MCF 10A (cell line): ENCODE measurements at regions not wholly inside any gene's neighbourhood (a gene's known extent, or its start where the extent isn't known, plus 50 kb on each side); places are given as distances from the start of the nearest gene placed in this dataset.

Experiments used
- BruUV-seq: library from RNA; stranded (reverse); fragments of 400-500 nt; replicated peaks from 2 replicates; lab custom pipeline; 2021; lab: Mats Ljungman, UMichigan
- CTCF ChIA-PET: fragments of 300-600 bp; sonication (Branson Sonifier 250); formaldehyde crosslinking; extraction: SDS; loops from one replicate; lab custom pipeline; 2021; ENCODE audit warnings: antibody characterized with exemption, inconsistent platforms; lab: Yijun Ruan, JAX
- POLR2A ChIA-PET: fragments of 300-600, 350-650 bp; sonication (Branson Sonifier 250); formaldehyde crosslinking; extraction: SDS; loops from one replicate; lab custom pipeline; 2020; ENCODE audit warnings: antibody characterized with exemption, inconsistent platforms; lab: Yijun Ruan, JAX
- DNase-seq: peaks from one replicate; pipeline ENCODE4 v3.0.0-alpha.2; 2018; ENCODE audit not compliant: unreplicated experiment
- H3K27ac Mint-ChIP-seq: one replicate; pipeline ENCODE4 v1.8.0; 2022; ENCODE audit warnings: mild to moderate bottlenecking, low read depth, mixed read lengths; ENCODE audit not compliant: unreplicated experiment
- H3K27me3 Mint-ChIP-seq: one replicate; pipeline ENCODE4 v1.8.0; 2022; ENCODE audit warnings: mixed read lengths; ENCODE audit not compliant: insufficient read depth, unreplicated experiment
- H3K36me3 Mint-ChIP-seq: one replicate; pipeline ENCODE4 v1.8.0; 2022; ENCODE audit warnings: mild to moderate bottlenecking, moderate library complexity, mixed read lengths; ENCODE audit not compliant: insufficient read depth, unreplicated experiment
- H3K4me1 Mint-ChIP-seq: one replicate; pipeline ENCODE4 v1.8.0; 2022; ENCODE audit warnings: mixed read lengths; ENCODE audit not compliant: insufficient read depth, unreplicated experiment
- H3K4me3 Mint-ChIP-seq: one replicate; pipeline ENCODE4 v1.8.0; 2022; ENCODE audit warnings: mild to moderate bottlenecking, moderate library complexity, mixed read lengths; ENCODE audit not compliant: unreplicated experiment
- H3K9me3 Mint-ChIP-seq: one replicate; pipeline ENCODE4 v1.8.0; 2022; ENCODE audit warnings: mixed read lengths; ENCODE audit not compliant: unreplicated experiment
- intact Hi-C: fragments of 100-400 bp; cut with micrococcal nuclease; formaldehyde crosslinking; loops from 2 replicates; pipeline ENCODE4 v1.14.1; 2022
- TF ChIP-seq, protein P1 (sequence below): fragments of 200-600 bp; IDR thresholded peaks from one replicate; pipeline ENCODE4 v1.8.0; 2022; ENCODE audit warnings: antibody characterized with exemption, mild to moderate bottlenecking; ENCODE audit not compliant: unreplicated experiment

DNA sequence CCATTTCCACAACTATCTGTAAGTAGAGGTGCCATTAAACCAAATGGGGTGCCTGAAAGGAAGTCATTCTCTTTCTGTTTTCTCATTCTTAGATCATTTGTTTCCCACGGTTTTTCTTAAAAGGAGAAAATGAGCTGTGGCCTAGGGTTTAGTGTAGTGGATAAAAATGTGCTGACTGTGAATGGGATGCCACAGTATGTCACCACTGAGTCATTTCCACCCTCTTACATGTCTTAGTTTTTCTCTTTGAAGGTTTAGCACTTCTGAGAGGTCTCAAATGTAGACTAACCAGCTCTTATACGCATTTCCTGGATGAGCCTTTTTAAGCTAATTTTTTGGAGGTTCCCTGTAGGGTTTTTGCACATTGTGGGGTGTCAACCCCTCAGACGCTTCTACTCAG lies 244.5 kb upstream of the SPANXN1 start:
- H3K27me3 Mint-ChIP-seq, result no peaks in the 10 kb centered on the region
- H3K4me1 Mint-ChIP-seq, result peaks cover 1% of the 10 kb centered on the region
- intact Hi-C loops, result no loop called here
- H3K27ac Mint-ChIP-seq, result no peak overlapping the region
- POLR2A ChIA-PET, result interaction anchor here (0.8 kb wide), 1 partner anchor 9 kb away, joined by 4 read pairs; no protein-coding TSS in a partner anchor
- no TSS peak for BruUV-seq
- H3K4me3 Mint-ChIP-seq, result no peak overlapping the region
- no peaks in the 10 kb centered on the region for H3K36me3 Mint-ChIP-seq
- H3K9me3 Mint-ChIP-seq, result no peaks in the 10 kb centered on the region
- TF ChIP-seq, protein P1, sequence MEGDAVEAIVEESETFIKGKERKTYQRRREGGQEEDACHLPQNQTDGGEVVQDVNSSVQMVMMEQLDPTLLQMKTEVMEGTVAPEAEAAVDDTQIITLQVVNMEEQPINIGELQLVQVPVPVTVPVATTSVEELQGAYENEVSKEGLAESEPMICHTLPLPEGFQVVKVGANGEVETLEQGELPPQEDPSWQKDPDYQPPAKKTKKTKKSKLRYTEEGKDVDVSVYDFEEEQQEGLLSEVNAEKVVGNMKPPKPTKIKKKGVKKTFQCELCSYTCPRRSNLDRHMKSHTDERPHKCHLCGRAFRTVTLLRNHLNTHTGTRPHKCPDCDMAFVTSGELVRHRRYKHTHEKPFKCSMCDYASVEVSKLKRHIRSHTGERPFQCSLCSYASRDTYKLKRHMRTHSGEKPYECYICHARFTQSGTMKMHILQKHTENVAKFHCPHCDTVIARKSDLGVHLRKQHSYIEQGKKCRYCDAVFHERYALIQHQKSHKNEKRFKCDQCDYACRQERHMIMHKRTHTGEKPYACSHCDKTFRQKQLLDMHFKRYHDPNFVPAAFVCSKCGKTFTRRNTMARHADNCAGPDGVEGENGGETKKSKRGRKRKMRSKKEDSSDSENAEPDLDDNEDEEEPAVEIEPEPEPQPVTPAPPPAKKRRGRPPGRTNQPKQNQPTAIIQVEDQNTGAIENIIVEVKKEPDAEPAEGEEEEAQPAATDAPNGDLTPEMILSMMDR, result no peak
- CTCF ChIA-PET, result interaction anchor here (0.5 kb wide), 1 partner anchor 952 kb away, joined by 3 read pairs; no protein-coding TSS in a partner anchor
- peak; percentile 6 for DNase-seq

DNA sequence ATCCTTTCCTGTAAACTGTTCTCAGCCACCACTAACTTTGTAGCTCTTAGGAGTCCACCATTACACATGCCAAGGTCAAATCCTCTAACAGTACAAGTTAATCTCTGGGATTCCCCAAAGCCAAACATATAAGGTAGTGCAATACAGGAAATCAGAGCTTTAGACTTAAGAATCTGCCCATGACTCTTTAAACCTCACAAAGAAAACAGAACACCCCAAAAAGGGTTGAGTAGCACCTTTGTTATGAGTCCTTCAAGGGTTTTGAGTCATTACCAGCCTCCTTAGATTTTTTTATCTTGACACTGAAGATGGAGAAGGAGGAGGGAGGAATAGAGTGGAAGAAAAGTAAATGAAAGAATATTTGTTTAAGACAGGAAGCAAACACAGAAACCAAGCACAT lies 243.9 kb upstream of the SPANXN1 start:
- no peaks in the 10 kb centered on the region for H3K27me3 Mint-ChIP-seq
- POLR2A ChIA-PET, result no interaction called here
- CTCF ChIA-PET, result no interaction called here
- TF ChIP-seq, protein P1, result no peak
- H3K4me1 Mint-ChIP-seq, result peaks cover 8% of the 10 kb centered on the region
- H3K4me3 Mint-ChIP-seq, result no peak overlapping the region
- H3K36me3 Mint-ChIP-seq, result no peaks in the 10 kb centered on the region
- no peak overlapping the region for H3K27ac Mint-ChIP-seq
- intact Hi-C loops, result no loop called here
- H3K9me3 Mint-ChIP-seq, result no peaks in the 10 kb centered on the region
- BruUV-seq, result no TSS peak
- peak; percentile 6 for DNase-seq

DNA sequence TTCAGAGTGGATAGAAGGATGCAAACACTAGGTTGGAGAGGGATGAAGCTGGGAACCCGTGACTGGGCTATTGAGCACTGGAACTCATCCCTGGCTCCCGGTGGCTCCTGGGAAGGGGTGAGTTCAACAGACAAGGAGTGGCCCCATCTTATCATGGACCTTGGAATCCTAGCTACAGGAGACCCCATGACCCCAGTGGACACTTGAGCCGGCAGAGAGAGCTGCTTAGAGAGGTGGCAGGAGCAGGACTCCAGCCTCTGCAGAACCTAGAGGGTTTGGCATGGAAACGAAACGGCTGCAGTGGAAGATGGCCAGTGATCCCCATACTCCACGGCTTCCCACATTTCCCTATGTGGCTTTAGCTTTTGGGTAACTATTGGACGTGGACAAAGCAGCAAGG lies 205.8 kb upstream of the SPANXN1 start:
- Mint-ChIP-seq H3K4me3 (no peak overlapping the region), H3K27me3 (no peaks in the 10 kb centered on the region), H3K27ac (no peak overlapping the region), H3K9me3 (peaks cover 1% of the 10 kb centered on the region), H3K36me3 (no peaks in the 10 kb centered on the region), H3K4me1 (no peaks in the 10 kb centered on the region)
- intact Hi-C loops, result no loop called here
- POLR2A ChIA-PET, result no interaction called here
- CTCF ChIA-PET, result no interaction called here
- no peak for DNase-seq
- TF ChIP-seq, protein P1, result no peak
- BruUV-seq, result no TSS peak

DNA sequence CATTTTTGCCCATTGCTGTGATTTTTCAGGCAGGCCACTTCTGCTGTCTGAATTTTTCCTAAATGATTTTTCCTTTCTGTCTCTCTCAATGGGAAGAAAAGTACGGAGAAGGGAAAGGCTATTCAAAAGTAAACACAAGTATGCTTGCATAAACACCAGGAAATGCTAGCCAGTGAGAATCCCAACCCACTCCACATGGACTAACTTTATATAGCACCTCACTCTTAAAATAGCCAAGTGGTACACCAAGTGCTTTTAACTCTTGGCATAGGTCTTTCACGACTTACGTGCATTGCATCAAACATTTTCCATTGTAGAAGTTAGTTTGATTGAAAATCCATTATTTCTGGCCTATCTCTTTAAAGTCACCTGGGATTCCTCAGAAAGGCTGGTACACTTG lies 178.9 kb upstream of the SPANXN1 start:
- Mint-ChIP-seq H3K27me3 (no peaks in the 10 kb centered on the region), H3K9me3 (peaks cover 6% of the 10 kb centered on the region), H3K36me3 (no peaks in the 10 kb centered on the region), H3K27ac (no peak overlapping the region), H3K4me3 (no peak overlapping the region), H3K4me1 (no peaks in the 10 kb centered on the region)
- BruUV-seq, result no TSS peak
- no peak for DNase-seq
- CTCF ChIA-PET, result interaction anchor here (0.5 to 0.6 kb wide), 2 partner anchors 10 to 1346 kb away, joined by 3 read pairs; no protein-coding TSS in a partner anchor
- POLR2A ChIA-PET, result no interaction called here
- TF ChIP-seq, protein P1, result no peak
- intact Hi-C loops, result no loop called here
